OCI-LY7 (cell line): ENCODE measurements at regions not wholly inside any gene's neighbourhood (a gene's known extent, or its start where the extent isn't known, plus 50 kb on each side); places are given as distances from the start of the nearest gene placed in this dataset.

ENCODE experiments used
- BruUV-seq: library from RNA; stranded (reverse); fragments of 400-500 nt; replicated peaks from 2 replicates; lab custom pipeline; 2021; lab: Mats Ljungman, UMichigan
- CTCF ChIA-PET: fragments of 300-600 bp; sonication (Branson Sonifier 250); formaldehyde crosslinking; loops from one replicate; lab custom pipeline; 2022; ENCODE audit warnings: antibody characterized with exemption; ENCODE audit not compliant: unreplicated experiment; lab: Charles Lee
- POLR2A ChIA-PET: fragments of 300-600 bp; sonication (Branson Sonifier 250); formaldehyde crosslinking; loops from one replicate; lab custom pipeline; 2022; ENCODE audit warnings: antibody characterized with exemption; lab: Charles Lee
- DNase-seq: peaks from one replicate; pipeline ENCODE4 v3.0.0-alpha.2; 2015; ENCODE audit warnings: low spot score
- H2AFZ ChIP-seq: fragments of 200-600 bp; sonication (generic), shearing (Covaris generic); 2 replicates; pipeline ENCODE4 v1.6.1; 2014; ENCODE audit warnings: mild to moderate bottlenecking, antibody characterized with exemption, low read length, moderate library complexity
- H3K27ac ChIP-seq: fragments of 200-600 bp; sonication (generic); 2 replicates; pipeline ENCODE4 v1.5.1; 2014; ENCODE audit warnings: mixed run types, low read depth, mild to moderate bottlenecking, moderate library complexity, low read length, inconsistent platforms; ENCODE audit not compliant: poor library complexity, severe bottlenecking
- H3K36me3 ChIP-seq: fragments of 200-600 bp; sonication (generic); 2 replicates; pipeline ENCODE4 v1.6.1; 2014; ENCODE audit warnings: mild to moderate bottlenecking, antibody characterized with exemption, low read length, moderate library complexity, mixed read lengths; ENCODE audit not compliant: insufficient read depth
- H3K4me1 ChIP-seq: fragments of 200-600 bp; sonication (generic); 2 replicates; pipeline ENCODE4 v1.5.1; 2014; ENCODE audit warnings: mild to moderate bottlenecking, low read length; ENCODE audit not compliant: insufficient read depth, poor library complexity, severe bottlenecking
- H3K4me2 ChIP-seq: fragments of 200-600 bp; sonication (generic); 2 replicates; pipeline ENCODE4 v1.6.1; 2014; ENCODE audit warnings: mild to moderate bottlenecking, low read length
- H3K4me3 ChIP-seq: fragments of 200-600 bp; sonication (generic); 2 replicates; pipeline ENCODE4 v1.5.1; 2014; ENCODE audit warnings: mild to moderate bottlenecking, low read depth, low read length; ENCODE audit not compliant: poor library complexity, severe bottlenecking
- H3K79me2 ChIP-seq: fragments of 200-600 bp; sonication (generic); 2 replicates; pipeline ENCODE4 v1.6.1; 2016; ENCODE audit warnings: low read depth, mild to moderate bottlenecking, low read length, moderate library complexity, mixed read lengths; ENCODE audit not compliant: insufficient read depth
- H3K9me2 ChIP-seq: fragments of 200-600 bp; sonication (generic); 2 replicates; pipeline ENCODE4 v1.6.1; 2016; ENCODE audit warnings: mild to moderate bottlenecking, low read length, mixed read lengths; ENCODE audit not compliant: insufficient read depth
- H3K9me3 ChIP-seq: fragments of 200-600 bp; sonication (generic); 2 replicates; pipeline ENCODE4 v1.6.1; 2014; ENCODE audit warnings: mild to moderate bottlenecking, mixed run types, low read length, mixed read lengths
- H4K20me1 ChIP-seq: fragments of 200-600 bp; sonication (generic); 2 replicates; pipeline ENCODE4 v1.6.1; 2014; ENCODE audit warnings: mild to moderate bottlenecking, antibody characterized with exemption, low read length, moderate library complexity, mixed read lengths; ENCODE audit not compliant: insufficient read depth
- EZH2phosphoT487 ChIP-seq: fragments of 200-600 bp; sonication (generic); IDR thresholded peaks from 2 replicates; pipeline ENCODE4 v1.6.1; 2018; ENCODE audit warnings: low read depth, borderline replicate concordance, mild to moderate bottlenecking, mixed run types, antibody characterized with exemption, low read length, moderate library complexity, mixed read lengths
- intact Hi-C: fragments of 100-400 bp; cut with micrococcal nuclease; formaldehyde crosslinking; loops from one replicate; pipeline ENCODE4 v1.10.0; 2022; ENCODE audit not compliant: unreplicated experiment
- TF ChIP-seq, protein P1 (sequence below): fragments of 200-600 bp; sonication (generic); conservative IDR thresholded peaks from 2 replicates; pipeline ENCODE4 v1.5.1; 2014; ENCODE audit warnings: mild to moderate bottlenecking, antibody characterized with exemption, low read length, moderate library complexity, mixed read lengths

DNA sequence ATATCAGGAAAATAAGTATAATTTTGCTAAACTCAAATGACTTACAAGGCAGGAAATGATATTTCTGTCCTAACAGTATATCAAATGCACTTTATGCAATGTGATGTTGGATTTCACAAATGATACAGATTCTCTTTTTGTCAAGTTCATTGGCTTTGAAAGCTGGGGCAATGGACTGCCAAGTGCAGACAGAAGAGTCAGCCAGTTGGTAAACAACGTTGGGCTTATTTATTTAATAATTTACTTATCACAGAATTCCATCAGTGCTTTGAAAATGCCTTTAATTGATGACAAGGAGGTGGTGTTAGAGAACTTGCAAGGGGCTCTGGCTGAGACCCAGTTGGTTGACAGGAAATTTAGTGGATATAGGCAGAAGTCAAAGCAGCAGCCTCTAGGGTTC is 79.9 kb upstream of the ADGRG2 start:
- TF ChIP-seq, protein P1, sequence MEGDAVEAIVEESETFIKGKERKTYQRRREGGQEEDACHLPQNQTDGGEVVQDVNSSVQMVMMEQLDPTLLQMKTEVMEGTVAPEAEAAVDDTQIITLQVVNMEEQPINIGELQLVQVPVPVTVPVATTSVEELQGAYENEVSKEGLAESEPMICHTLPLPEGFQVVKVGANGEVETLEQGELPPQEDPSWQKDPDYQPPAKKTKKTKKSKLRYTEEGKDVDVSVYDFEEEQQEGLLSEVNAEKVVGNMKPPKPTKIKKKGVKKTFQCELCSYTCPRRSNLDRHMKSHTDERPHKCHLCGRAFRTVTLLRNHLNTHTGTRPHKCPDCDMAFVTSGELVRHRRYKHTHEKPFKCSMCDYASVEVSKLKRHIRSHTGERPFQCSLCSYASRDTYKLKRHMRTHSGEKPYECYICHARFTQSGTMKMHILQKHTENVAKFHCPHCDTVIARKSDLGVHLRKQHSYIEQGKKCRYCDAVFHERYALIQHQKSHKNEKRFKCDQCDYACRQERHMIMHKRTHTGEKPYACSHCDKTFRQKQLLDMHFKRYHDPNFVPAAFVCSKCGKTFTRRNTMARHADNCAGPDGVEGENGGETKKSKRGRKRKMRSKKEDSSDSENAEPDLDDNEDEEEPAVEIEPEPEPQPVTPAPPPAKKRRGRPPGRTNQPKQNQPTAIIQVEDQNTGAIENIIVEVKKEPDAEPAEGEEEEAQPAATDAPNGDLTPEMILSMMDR = no peak
- TF ChIP-seq EZH2phosphoT487 = no peak
- no peaks in the 10 kb centered on the region for H4K20me1 ChIP-seq
- H3K4me3 ChIP-seq = no peak overlapping the region
- DNase-seq = no peak
- H3K4me2 ChIP-seq = no peak overlapping the region
- ChIA-PET POLR2A (no interaction called here), CTCF (no interaction called here)
- H3K36me3 ChIP-seq = no peaks in the 10 kb centered on the region
- no peaks in the 10 kb centered on the region for H3K9me2 ChIP-seq
- BruUV-seq = no TSS peak
- H3K9me3 ChIP-seq = no peaks in the 10 kb centered on the region
- no peaks in the 10 kb centered on the region for H3K4me1 ChIP-seq
- H3K79me2 ChIP-seq = no peaks in the 10 kb centered on the region
- intact Hi-C loops = no loop called here
- H2AFZ ChIP-seq = no peak overlapping the region
- no peak overlapping the region for H3K27ac ChIP-seq

DNA sequence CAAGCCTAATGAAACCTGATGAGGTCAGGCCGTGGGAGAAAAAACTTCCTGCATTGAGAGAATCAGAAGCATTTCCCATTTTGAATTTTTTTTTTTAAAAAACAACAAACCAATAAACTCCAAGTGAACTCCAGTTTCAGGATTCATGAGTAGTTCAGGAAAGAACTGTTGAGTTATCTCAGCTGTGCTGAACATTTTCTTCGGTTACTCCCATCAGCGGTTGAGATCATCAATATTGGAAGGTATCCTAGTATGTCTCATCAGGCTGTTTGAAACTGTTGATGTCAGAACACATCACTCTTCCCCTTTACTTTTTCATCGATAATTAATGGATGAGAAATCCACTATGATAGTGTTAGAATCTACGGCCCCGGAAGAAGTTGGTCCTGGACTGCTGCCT is 82.4 kb upstream of the ADGRG2 start:
- BruUV-seq = no TSS peak
- no peak for DNase-seq
- H3K4me1 ChIP-seq = no peaks in the 10 kb centered on the region
- no peak overlapping the region for H3K4me2 ChIP-seq
- no peak overlapping the region for H2AFZ ChIP-seq
- H3K27ac ChIP-seq = no peak overlapping the region
- H4K20me1 ChIP-seq = no peaks in the 10 kb centered on the region
- H3K4me3 ChIP-seq = no peak overlapping the region
- H3K79me2 ChIP-seq = no peaks in the 10 kb centered on the region
- H3K36me3 ChIP-seq = no peaks in the 10 kb centered on the region
- TF ChIP-seq, protein P1 = no peak
- TF ChIP-seq EZH2phosphoT487 = no peak
- intact Hi-C loops = no loop called here
- H3K9me2 ChIP-seq = no peaks in the 10 kb centered on the region
- ChIA-PET POLR2A (no interaction called here), CTCF (no interaction called here)
- H3K9me3 ChIP-seq = no peaks in the 10 kb centered on the region

DNA sequence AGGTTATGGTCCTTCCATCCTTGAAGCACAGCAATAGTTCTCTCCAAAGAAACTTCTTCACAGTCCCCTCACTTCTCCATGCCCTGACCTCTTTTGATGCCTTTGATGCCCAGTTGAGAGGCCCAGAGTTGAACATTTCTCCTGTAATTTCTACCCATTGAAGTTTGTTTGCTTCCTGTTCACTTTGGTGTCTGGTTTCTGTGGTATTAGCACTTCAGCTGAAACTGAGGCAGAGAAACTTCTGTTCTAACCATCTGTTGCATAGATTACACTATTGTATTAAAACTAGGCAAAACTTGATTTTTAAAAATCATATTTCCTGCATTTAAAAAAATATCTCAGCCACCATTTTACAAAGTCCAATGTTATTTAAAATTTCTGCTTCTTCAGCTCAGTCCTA is 89.8 kb upstream of the ADGRG2 start:
- Histone ChIP-seq H3K9me2 (no peaks in the 10 kb centered on the region), H3K79me2 (no peaks in the 10 kb centered on the region), H3K27ac (no peak overlapping the region), H3K9me3 (no peaks in the 10 kb centered on the region), H3K36me3 (no peaks in the 10 kb centered on the region), H3K4me3 (no peak overlapping the region), H3K4me1 (no peaks in the 10 kb centered on the region), H2AFZ (no peak overlapping the region), H3K4me2 (no peak overlapping the region), H4K20me1 (no peaks in the 10 kb centered on the region)
- BruUV-seq = no TSS peak
- intact Hi-C loops = no loop called here
- ChIA-PET CTCF (no interaction called here), POLR2A (no interaction called here)
- no peak for TF ChIP-seq EZH2phosphoT487
- TF ChIP-seq, protein P1 = no peak
- no peak for DNase-seq
